CD14-positive monocyte (primary cell): ENCODE measurements at regions not wholly inside any gene's neighbourhood (a gene's known extent, or its start where the extent isn't known, plus 50 kb on each side); places are given as distances from the start of the nearest gene placed in this dataset.

Experiments
- DNase-seq, 3 donors: peaks; one replicate each; pipeline ENCODE4 v3.0.0-alpha.2; 2011 to 2022
- H2AFZ ChIP-seq: 2 replicates; pipeline ENCODE4 v1.6.0; 2012; ENCODE audit warnings: mild to moderate bottlenecking, low read depth, low read length, inconsistent platforms; ENCODE audit not compliant: insufficient read depth, poor library complexity, severe bottlenecking
- H3K27ac ChIP-seq, 2 donors: 1 replicate in 1 of 2; 2 replicates in 1 of 2; pipeline ENCODE4 v1.5.1; 2012 to 2013; ENCODE audit warnings: low read length in 2 of 2, control low read depth in 1 of 2, inconsistent platforms in 1 of 2, low read depth in 1 of 2, mild to moderate bottlenecking in 1 of 2
- H3K27me3 ChIP-seq, 2 donors: one replicate each; pipeline versions ENCODE4 v1.6.0 to v1.6.1; 2011 to 2013; ENCODE audit warnings: low read length in 2 of 2; ENCODE audit not compliant: control insufficient read depth in 2 of 2, insufficient read depth in 2 of 2
- H3K36me3 ChIP-seq, 2 donors: replicated peaks in 1 of 2; 1 replicate in 1 of 2; 2 replicates in 1 of 2; pipeline versions ENCODE4 v1.5.1 to v1.6.1; 2012 to 2013; ENCODE audit warnings: low read length in 2 of 2, control low read depth in 1 of 2, inconsistent platforms in 1 of 2, mild to moderate bottlenecking in 1 of 2; ENCODE audit not compliant: insufficient read depth in 2 of 2, control insufficient read depth in 1 of 2
- H3K4me1 ChIP-seq, 2 donors: 1 replicate in 1 of 2; 2 replicates in 1 of 2; pipeline versions ENCODE4 v1.5.1 to v1.6.1; 2012 to 2013; ENCODE audit warnings: low read length in 2 of 2, control low read depth in 1 of 2, inconsistent platforms in 1 of 2, mild to moderate bottlenecking in 1 of 2, moderate library complexity in 1 of 2; ENCODE audit not compliant: insufficient read depth in 2 of 2, control insufficient read depth in 1 of 2
- H3K4me2 ChIP-seq: replicated peaks from 2 replicates; pipeline ENCODE3; 2012; ENCODE audit warnings: low read length, moderate library complexity, mild to moderate bottlenecking; ENCODE audit not compliant: poor library complexity, severe bottlenecking; ENCODE audit errors: extremely low read depth
- H3K4me3 ChIP-seq, 3 experiments: fragments of 200-600 bp in 1 of 3; sonication (generic) in 1 of 3; replicated peaks in 1 of 3; 1 replicate in 2 of 3; 2 replicates in 1 of 3; pipeline ENCODE4 v1.5.1; 2011 to 2013; ENCODE audit warnings: low read length in 3 of 3, mild to moderate bottlenecking in 3 of 3, control low read depth in 2 of 3, low read depth in 2 of 3, inconsistent platforms in 1 of 3, moderate library complexity in 1 of 3
- H3K79me2 ChIP-seq: 2 replicates; pipeline ENCODE4 v1.6.0; 2012; ENCODE audit warnings: mild to moderate bottlenecking, control low read depth, inconsistent platforms, low read length, moderate library complexity; ENCODE audit not compliant: insufficient read depth
- H3K9ac ChIP-seq: 2 replicates; pipeline ENCODE4 v1.6.0; 2017; ENCODE audit warnings: low read length, mild to moderate bottlenecking; ENCODE audit not compliant: insufficient read depth, poor library complexity, severe bottlenecking
- H3K9me3 ChIP-seq, 2 donors: replicated peaks in 1 of 2; 1 replicate in 1 of 2; 2 replicates in 1 of 2; pipeline versions ENCODE4 v1.5.1 to v1.6.1; 2012 to 2013; ENCODE audit warnings: low read length in 2 of 2, control low read depth in 1 of 2; ENCODE audit not compliant: control insufficient read depth in 1 of 2, insufficient read depth in 1 of 2
- H4K20me1 ChIP-seq: 2 replicates; pipeline ENCODE4 v1.6.0; 2012; ENCODE audit warnings: mild to moderate bottlenecking, low read length, control low read depth, moderate library complexity; ENCODE audit not compliant: insufficient read depth
- H3K27ac Mint-ChIP-seq, 7 donors: one replicate each; pipeline ENCODE4 v1.8.0; 2020; ENCODE audit warnings: mild to moderate bottlenecking in 7 of 7, mixed read lengths in 7 of 7, moderate library complexity in 6 of 7, inconsistent platforms in 2 of 7
- H3K27me3 Mint-ChIP-seq, 3 donors: one replicate each; pipeline ENCODE4 v1.8.0; 2021 to 2022; ENCODE audit warnings: low read depth in 3 of 3, mild to moderate bottlenecking in 3 of 3, mixed read lengths in 3 of 3, moderate library complexity in 3 of 3, inconsistent platforms in 1 of 3
- H3K36me3 Mint-ChIP-seq, 2 donors: one replicate each; pipeline ENCODE4 v1.8.0; 2020; ENCODE audit warnings: mixed read lengths in 2 of 2, inconsistent platforms in 1 of 2, mild to moderate bottlenecking in 1 of 2
- H3K4me1 Mint-ChIP-seq: one replicate; pipeline ENCODE4 v1.8.0; 2020; ENCODE audit warnings: mild to moderate bottlenecking, mixed read lengths
- H3K4me3 Mint-ChIP-seq, 2 donors: one replicate each; pipeline ENCODE4 v1.8.0; 2020; ENCODE audit warnings: mild to moderate bottlenecking in 2 of 2, mixed read lengths in 2 of 2, moderate library complexity in 1 of 2
- H3K9me3 Mint-ChIP-seq, 7 donors: one replicate each; pipeline ENCODE4 v1.8.0; 2020 to 2022; ENCODE audit warnings: mixed read lengths in 7 of 7, mild to moderate bottlenecking in 6 of 7, moderate library complexity in 6 of 7, inconsistent platforms in 2 of 7
- WGBS: methylation state at CpG from one replicate; pipeline ENCODE4 v1.1.5; 2013; ENCODE audit warnings: missing lambda C conversion rate; ENCODE audit not compliant: insufficient coverage; 5-methylcytosine and 5-hydroxymethylcytosine counted together
- intact Hi-C, 2 donors: fragments of 100-400 bp; cut with micrococcal nuclease; formaldehyde crosslinking; loops; one replicate each; pipeline versions ENCODE4 v1.15.0 to v1.15.1; 2023
- TF ChIP-seq, protein P1 (sequence below): fragments of 200-600 bp; IDR thresholded peaks from one replicate; pipeline ENCODE4 v1.8.0; 2022; ENCODE audit warnings: antibody characterized with exemption, mild to moderate bottlenecking

- intact Hi-C loops: no loop called here
- Mint-ChIP-seq H3K4me3 (no peak overlapping the region), H3K4me1 (peaks cover 45% of the 10 kb centered on the region), H3K9me3 (no peaks in the 10 kb centered on the region), H3K36me3 (no peaks in the 10 kb centered on the region), H3K27ac (no peak overlapping the region), H3K27me3 (peaks cover 0 to 6% (median 3%) of the 10 kb centered on the region in 3 donors)
- 96% methylated on average over 3 of the region's 7 CpGs for WGBS
- H3K4me3 ChIP-seq: no peak overlapping the region
- H3K27me3 ChIP-seq: no peaks in the 10 kb centered on the region
- H3K4me2 ChIP-seq: no peak overlapping the region
- no peak overlapping the region for H3K9ac ChIP-seq
- DNase-seq: no peak
- H4K20me1 ChIP-seq: no peaks in the 10 kb centered on the region
- peaks cover 31 to 33% of the 10 kb centered on the region in 2 donors for H3K4me1 ChIP-seq
- no peaks in the 10 kb centered on the region for H3K79me2 ChIP-seq
- no peaks in the 10 kb centered on the region for H3K9me3 ChIP-seq
- H3K27ac ChIP-seq: no peak overlapping the region
- TF ChIP-seq, protein P1, sequence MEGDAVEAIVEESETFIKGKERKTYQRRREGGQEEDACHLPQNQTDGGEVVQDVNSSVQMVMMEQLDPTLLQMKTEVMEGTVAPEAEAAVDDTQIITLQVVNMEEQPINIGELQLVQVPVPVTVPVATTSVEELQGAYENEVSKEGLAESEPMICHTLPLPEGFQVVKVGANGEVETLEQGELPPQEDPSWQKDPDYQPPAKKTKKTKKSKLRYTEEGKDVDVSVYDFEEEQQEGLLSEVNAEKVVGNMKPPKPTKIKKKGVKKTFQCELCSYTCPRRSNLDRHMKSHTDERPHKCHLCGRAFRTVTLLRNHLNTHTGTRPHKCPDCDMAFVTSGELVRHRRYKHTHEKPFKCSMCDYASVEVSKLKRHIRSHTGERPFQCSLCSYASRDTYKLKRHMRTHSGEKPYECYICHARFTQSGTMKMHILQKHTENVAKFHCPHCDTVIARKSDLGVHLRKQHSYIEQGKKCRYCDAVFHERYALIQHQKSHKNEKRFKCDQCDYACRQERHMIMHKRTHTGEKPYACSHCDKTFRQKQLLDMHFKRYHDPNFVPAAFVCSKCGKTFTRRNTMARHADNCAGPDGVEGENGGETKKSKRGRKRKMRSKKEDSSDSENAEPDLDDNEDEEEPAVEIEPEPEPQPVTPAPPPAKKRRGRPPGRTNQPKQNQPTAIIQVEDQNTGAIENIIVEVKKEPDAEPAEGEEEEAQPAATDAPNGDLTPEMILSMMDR: no peak
- no peak overlapping the region for H2AFZ ChIP-seq
- no peaks in the 10 kb centered on the region for H3K36me3 ChIP-seq
Measured at GRCh38 chr6:156700440-156701057, 76.6 kb upstream of the ARID1B start.

DNA sequence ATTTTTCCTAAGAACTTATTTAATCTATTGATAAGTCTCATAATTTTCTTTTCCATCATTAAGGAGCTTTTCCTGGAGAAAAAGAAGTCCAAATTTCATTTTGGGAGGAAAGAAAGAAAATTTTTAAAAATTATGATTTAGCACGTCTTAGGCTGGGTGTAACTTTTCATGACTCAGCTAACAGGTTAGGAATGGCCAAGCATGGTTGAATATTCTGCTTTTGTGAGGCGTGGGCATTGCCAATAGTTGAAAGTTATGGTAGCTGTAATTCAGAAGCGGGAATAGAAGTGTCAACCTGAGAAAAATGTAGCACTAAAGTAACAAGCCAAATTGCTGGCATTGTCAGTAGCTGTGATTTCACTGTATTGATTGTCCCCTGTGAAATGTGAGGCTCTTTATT lies 77.2 kb upstream of the ARID1B start:
- Histone ChIP-seq H3K4me1 (peaks cover 31 to 33% of the 10 kb centered on the region in 2 donors), H3K79me2 (no peaks in the 10 kb centered on the region), H3K9me3 (no peaks in the 10 kb centered on the region), H3K4me3 (no peak overlapping the region), H4K20me1 (no peaks in the 10 kb centered on the region), H3K36me3 (no peaks in the 10 kb centered on the region), H3K27ac (no peak overlapping the region), H3K4me2 (no peak overlapping the region), H3K27me3 (no peaks in the 10 kb centered on the region), H2AFZ (no peak overlapping the region), H3K9ac (no peak overlapping the region)
- no peaks in the 10 kb centered on the region for H3K36me3 Mint-ChIP-seq
- peaks cover 45% of the 10 kb centered on the region for H3K4me1 Mint-ChIP-seq
- intact Hi-C loops: no loop called here
- TF ChIP-seq, protein P1: no peak
- no peak for DNase-seq
- H3K27me3 Mint-ChIP-seq: peaks cover 0 to 6% (median 3%) of the 10 kb centered on the region in 3 donors
- 82% methylated on average over 3 of the region's 3 CpGs for WGBS
- H3K9me3 Mint-ChIP-seq: no peaks in the 10 kb centered on the region
- no peak overlapping the region for H3K27ac Mint-ChIP-seq
- H3K4me3 Mint-ChIP-seq: no peak overlapping the region
